ENCODE measurements at regions not wholly inside any gene's neighbourhood (a gene's known extent, or its start where the extent isn't known, plus 50 kb on each side); places are given as distances from the start of the nearest gene placed in this dataset.

DNA sequence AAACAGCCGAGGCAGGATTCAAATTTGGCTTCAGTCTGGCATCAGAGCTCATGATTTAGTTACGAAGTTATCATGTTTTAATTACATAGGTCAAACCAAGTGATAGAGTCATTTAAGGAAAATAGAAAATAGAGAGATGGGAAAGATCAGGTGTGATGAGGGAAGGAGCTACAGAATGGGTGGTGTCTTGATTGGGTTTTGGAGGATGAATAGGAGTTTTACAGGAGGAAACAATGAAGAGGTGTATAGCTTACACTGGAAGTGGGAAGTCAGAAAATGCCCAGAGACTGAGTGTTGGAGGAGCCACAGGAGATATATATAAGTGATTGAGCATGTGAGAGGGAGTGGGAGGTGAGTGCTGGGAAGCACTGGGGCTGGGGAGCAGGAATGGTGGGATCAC, 264.2 kb upstream of the TNP1 start:
- DNase-seq (ENCODE audit: low spot score), result no peak
- Histone ChIP-seq H3K79me2 (ENCODE audit: insufficient read depth, low read depth, low read length) (no peaks in the 10 kb centered on the region), H3K9me2 (ENCODE audit: insufficient read depth, low read length) (no peaks in the 10 kb centered on the region), H3K9me3 (ENCODE audit: low read length) (no peaks in the 10 kb centered on the region), H2AFZ (ENCODE audit: low read length) (no peak overlapping the region), H3K36me3 (ENCODE audit: insufficient read depth, low read length) (no peaks in the 10 kb centered on the region), H3K4me3 (ENCODE audit: low read depth, low read length, poor library complexity, severe bottlenecking) (no peak overlapping the region), H3K27ac (ENCODE audit: low read depth, low read length, poor library complexity, severe bottlenecking) (no peak overlapping the region), H4K20me1 (ENCODE audit: insufficient read depth, low read length) (no peaks in the 10 kb centered on the region), H3K4me2 (ENCODE audit: low read length) (no peak overlapping the region), H3K4me1 (ENCODE audit: insufficient read depth, low read length, poor library complexity, severe bottlenecking) (no peaks in the 10 kb centered on the region)
- no peak for TF ChIP-seq EZH2phosphoT487 (IDR thresholded peaks at IDR 0.05; ENCODE audit: borderline replicate concordance, low read depth, low read length)
- TF ChIP-seq, protein P1, sequence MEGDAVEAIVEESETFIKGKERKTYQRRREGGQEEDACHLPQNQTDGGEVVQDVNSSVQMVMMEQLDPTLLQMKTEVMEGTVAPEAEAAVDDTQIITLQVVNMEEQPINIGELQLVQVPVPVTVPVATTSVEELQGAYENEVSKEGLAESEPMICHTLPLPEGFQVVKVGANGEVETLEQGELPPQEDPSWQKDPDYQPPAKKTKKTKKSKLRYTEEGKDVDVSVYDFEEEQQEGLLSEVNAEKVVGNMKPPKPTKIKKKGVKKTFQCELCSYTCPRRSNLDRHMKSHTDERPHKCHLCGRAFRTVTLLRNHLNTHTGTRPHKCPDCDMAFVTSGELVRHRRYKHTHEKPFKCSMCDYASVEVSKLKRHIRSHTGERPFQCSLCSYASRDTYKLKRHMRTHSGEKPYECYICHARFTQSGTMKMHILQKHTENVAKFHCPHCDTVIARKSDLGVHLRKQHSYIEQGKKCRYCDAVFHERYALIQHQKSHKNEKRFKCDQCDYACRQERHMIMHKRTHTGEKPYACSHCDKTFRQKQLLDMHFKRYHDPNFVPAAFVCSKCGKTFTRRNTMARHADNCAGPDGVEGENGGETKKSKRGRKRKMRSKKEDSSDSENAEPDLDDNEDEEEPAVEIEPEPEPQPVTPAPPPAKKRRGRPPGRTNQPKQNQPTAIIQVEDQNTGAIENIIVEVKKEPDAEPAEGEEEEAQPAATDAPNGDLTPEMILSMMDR (conservative IDR thresholded peaks at IDR 0.05; ENCODE audit: low read length), result no peak
- CTCF ChIA-PET (ENCODE audit: unreplicated experiment), result no interaction called here
- no TSS peak for BruUV-seq (replicated peaks)
- POLR2A ChIA-PET, result interaction anchor here (0.7 to 1.1 kb wide), 2 partner anchors 9 to 12 kb away, joined by 3 to 4 read pairs; no protein-coding TSS in a partner anchor
- intact Hi-C loops (cut with micrococcal nuclease; ENCODE audit: unreplicated experiment), result no loop called here

DNA sequence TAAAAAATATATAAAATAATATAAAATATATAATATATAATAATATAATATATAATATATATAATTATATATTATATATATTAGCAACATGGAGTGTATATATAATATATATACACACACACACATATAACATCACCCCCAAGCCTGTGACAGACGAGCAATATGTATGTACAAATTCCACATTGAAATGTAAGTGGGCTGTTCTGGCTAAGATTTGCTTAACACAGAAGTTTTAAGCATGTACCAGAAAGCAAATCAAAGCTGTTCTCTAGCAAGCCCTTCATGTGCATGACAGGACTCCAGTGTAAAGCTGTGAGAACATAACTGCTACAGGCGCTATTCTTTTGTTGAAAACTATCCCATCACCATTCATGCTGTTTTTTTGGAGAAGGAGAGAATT, 261.7 kb upstream of the TNP1 start:
- ChIA-PET CTCF (ENCODE audit: unreplicated experiment) (interaction anchor here (0.6 kb wide), 1 partner anchor 737 kb away, joined by 3 read pairs; no protein-coding TSS in a partner anchor), POLR2A (no interaction called here)
- BruUV-seq (replicated peaks), result no TSS peak
- H3K4me2 ChIP-seq (ENCODE audit: low read length), result no peak overlapping the region
- intact Hi-C loops (cut with micrococcal nuclease; ENCODE audit: unreplicated experiment), result no loop called here
- H3K36me3 ChIP-seq (ENCODE audit: insufficient read depth, low read length), result no peaks in the 10 kb centered on the region
- no peaks in the 10 kb centered on the region for H3K9me3 ChIP-seq (ENCODE audit: low read length)
- H2AFZ ChIP-seq (ENCODE audit: low read length), result no peak overlapping the region
- no peaks in the 10 kb centered on the region for H4K20me1 ChIP-seq (ENCODE audit: insufficient read depth, low read length)
- H3K4me3 ChIP-seq (ENCODE audit: low read depth, low read length, poor library complexity, severe bottlenecking), result no peak overlapping the region
- no peak for TF ChIP-seq EZH2phosphoT487 (IDR thresholded peaks at IDR 0.05; ENCODE audit: borderline replicate concordance, low read depth, low read length)
- TF ChIP-seq, protein P1 (conservative IDR thresholded peaks at IDR 0.05; ENCODE audit: low read length), result no peak
- no peaks in the 10 kb centered on the region for H3K79me2 ChIP-seq (ENCODE audit: insufficient read depth, low read depth, low read length)
- no peaks in the 10 kb centered on the region for H3K4me1 ChIP-seq (ENCODE audit: insufficient read depth, low read length, poor library complexity, severe bottlenecking)
- H3K9me2 ChIP-seq (ENCODE audit: insufficient read depth, low read length), result no peaks in the 10 kb centered on the region
- no peak for DNase-seq (ENCODE audit: low spot score)
- no peak overlapping the region for H3K27ac ChIP-seq (ENCODE audit: low read depth, low read length, poor library complexity, severe bottlenecking)

DNA sequence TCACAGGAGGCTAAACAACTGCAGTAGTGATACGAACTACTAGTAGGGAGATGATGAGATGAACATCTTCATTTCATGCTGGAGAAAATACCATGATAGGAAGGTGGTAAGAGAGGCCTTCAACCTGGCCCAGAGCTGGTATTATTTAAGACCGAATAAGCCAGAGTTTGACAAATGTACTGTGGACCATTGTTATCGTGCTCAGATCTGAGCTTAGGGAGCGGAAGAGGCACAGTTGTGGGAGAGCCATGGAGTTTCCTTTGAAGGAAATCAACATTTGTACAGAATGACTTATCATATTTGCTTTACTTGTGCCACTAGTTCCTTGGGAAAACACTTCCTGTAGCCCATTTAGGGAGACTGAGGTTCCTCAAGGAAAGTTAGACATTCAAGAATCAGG, 260.6 kb upstream of the TNP1 start:
- Histone ChIP-seq H3K9me3 (ENCODE audit: low read length) (no peaks in the 10 kb centered on the region), H4K20me1 (ENCODE audit: insufficient read depth, low read length) (no peaks in the 10 kb centered on the region), H3K79me2 (ENCODE audit: insufficient read depth, low read depth, low read length) (no peaks in the 10 kb centered on the region), H3K36me3 (ENCODE audit: insufficient read depth, low read length) (no peaks in the 10 kb centered on the region), H3K4me1 (ENCODE audit: insufficient read depth, low read length, poor library complexity, severe bottlenecking) (no peaks in the 10 kb centered on the region), H2AFZ (ENCODE audit: low read length) (no peak overlapping the region), H3K4me2 (ENCODE audit: low read length) (no peak overlapping the region), H3K27ac (ENCODE audit: low read depth, low read length, poor library complexity, severe bottlenecking) (no peak overlapping the region), H3K9me2 (ENCODE audit: insufficient read depth, low read length) (no peaks in the 10 kb centered on the region), H3K4me3 (ENCODE audit: low read depth, low read length, poor library complexity, severe bottlenecking) (no peak overlapping the region)
- TF ChIP-seq, protein P1 (conservative IDR thresholded peaks at IDR 0.05; ENCODE audit: low read length), result no peak
- TF ChIP-seq EZH2phosphoT487 (IDR thresholded peaks at IDR 0.05; ENCODE audit: borderline replicate concordance, low read depth, low read length), result no peak
- intact Hi-C loops (cut with micrococcal nuclease; ENCODE audit: unreplicated experiment), result no loop called here
- no TSS peak for BruUV-seq (replicated peaks)
- ChIA-PET CTCF (ENCODE audit: unreplicated experiment) (no interaction called here), POLR2A (no interaction called here)
- no peak for DNase-seq (ENCODE audit: low spot score)
